Uterus (tissue), 3 donors: ENCODE measurements at regions not wholly inside any gene's neighbourhood (a gene's known extent, or its start where the extent isn't known, plus 50 kb on each side); places are given as distances from the start of the nearest gene placed in this dataset.

Experiments used
- DNase-seq, 2 donors: peaks; one replicate each; pipeline ENCODE4 v3.0.0-alpha.2; 2019 to 2020
- H3K27ac ChIP-seq, 2 donors: fragments of 200-600 bp; sonication (generic); 1 replicate in 1 of 2; 2 replicates in 1 of 2; pipeline ENCODE4 v1.5.1; 2016 to 2018
- H3K27me3 ChIP-seq, 2 donors: fragments of 200-600 bp; sonication (generic); one replicate each; pipeline ENCODE4 v1.5.1; 2018 to 2019; ENCODE audit warnings: control low read depth in 1 of 2
- H3K36me3 ChIP-seq, 2 donors: fragments of 200-600 bp; sonication (generic); one replicate each; pipeline ENCODE4 v1.5.1; 2019; ENCODE audit warnings: control low read depth in 1 of 2
- H3K4me1 ChIP-seq, 2 donors: fragments of 200-600 bp; sonication (generic); one replicate each; pipeline ENCODE4 v1.5.1; 2018 to 2019; ENCODE audit warnings: control low read depth in 1 of 2
- H3K4me3 ChIP-seq, 2 donors: fragments of 200-600 bp; sonication (generic); 1 replicate in 1 of 2; 2 replicates in 1 of 2; pipeline ENCODE4 v1.5.1; 2018 to 2019; ENCODE audit warnings: mild to moderate bottlenecking in 1 of 2
- H3K9me3 ChIP-seq, 2 donors: fragments of 200-600 bp; sonication (generic); one replicate each; pipeline ENCODE4 v1.5.1; 2019; ENCODE audit warnings: control low read depth in 1 of 2
- CTCF ChIP-seq, 4 experiments: fragments of 200-600 bp in 2 of 4; fragments of 450-650 bp in 2 of 4; sonication (generic) in 2 of 4; IDR thresholded peaks; one replicate each; pipeline ENCODE4 v1.5.1; 2016 to 2019; ENCODE audit warnings: antibody characterized with exemption in 4 of 4, mild to moderate bottlenecking in 2 of 4, moderate library complexity in 1 of 4
- POLR2A ChIP-seq, 2 donors: fragments of 450-650 bp; IDR thresholded peaks; one replicate each; pipeline ENCODE4 v1.6.1; 2016; ENCODE audit warnings: antibody characterized with exemption in 2 of 2, mild to moderate bottlenecking in 1 of 2, moderate library complexity in 1 of 2
- intact Hi-C: fragments of 100-400 bp; cut with DNase I; formaldehyde crosslinking; loops from one replicate; pipeline ENCODE4 v1.15.1; 2023; ENCODE audit warnings: low total_unique reads
- donor health status: DM: yes; HTN: yes; CAD: no.

GRCh38 chr9:108245331-108245730, 610.5 kb downstream of the ACTL7B start:
- no peaks in the 10 kb centered on the region for H3K27me3 ChIP-seq
- no peak for DNase-seq
- intact Hi-C loops = no loop called here

GRCh38 chr9:108244686-108245085, 611.1 kb downstream of the ACTL7B start:
- Histone ChIP-seq H3K4me3 (no peak overlapping the region), H3K27me3 (no peaks in the 10 kb centered on the region), H3K27ac (no peak overlapping the region), H3K4me1 (no peaks in the 10 kb centered on the region), H3K9me3 (no peaks in the 10 kb centered on the region), H3K36me3 (no peaks in the 10 kb centered on the region)
- TF ChIP-seq POLR2A (IDR thresholded peaks at IDR 0.05) (no peak), CTCF (IDR thresholded peaks at IDR 0.05) (no peak)
- intact Hi-C loops = no loop called here
- DNase-seq = no peak

More at GRCh38 chr9:108245331-108245730, 610.5 kb downstream of the ACTL7B start:
- no peak for TF ChIP-seq CTCF (IDR thresholded peaks at IDR 0.05)
- TF ChIP-seq POLR2A (IDR thresholded peaks at IDR 0.05) = no peak
- no peak overlapping the region for H3K27ac ChIP-seq
- H3K9me3 ChIP-seq = no peaks in the 10 kb centered on the region
- no peaks in the 10 kb centered on the region for H3K36me3 ChIP-seq
- no peaks in the 10 kb centered on the region for H3K4me1 ChIP-seq
- H3K4me3 ChIP-seq = no peak overlapping the region

GRCh38 chr9:108241384-108242073, 614.3 kb downstream of the ACTL7B start:
- DNase-seq = no peak
- no peaks in the 10 kb centered on the region for H3K27me3 ChIP-seq
- no peaks in the 10 kb centered on the region for H3K9me3 ChIP-seq
- no peaks in the 10 kb centered on the region for H3K36me3 ChIP-seq
- no peak for TF ChIP-seq CTCF (IDR thresholded peaks at IDR 0.05)
- H3K4me1 ChIP-seq = no peaks in the 10 kb centered on the region
- H3K4me3 ChIP-seq = no peak overlapping the region
- intact Hi-C loops = no loop called here
- H3K27ac ChIP-seq = no peak overlapping the region

GRCh38 chr9:108239696-108240321, 616.0 kb downstream of the ACTL7B start:
- no peak overlapping the region for H3K27ac ChIP-seq
- no peak for DNase-seq
- intact Hi-C loops = no loop called here
- no peaks in the 10 kb centered on the region for H3K27me3 ChIP-seq
- TF ChIP-seq CTCF (IDR thresholded peaks at IDR 0.05) = no peak
- H3K4me1 ChIP-seq = no peaks in the 10 kb centered on the region
- H3K9me3 ChIP-seq = no peaks in the 10 kb centered on the region
- H3K4me3 ChIP-seq = no peak overlapping the region
- H3K36me3 ChIP-seq = no peaks in the 10 kb centered on the region

GRCh38 chr9:108235609-108236008, 620.2 kb downstream of the ACTL7B start:
- Histone ChIP-seq H3K4me1 (no peaks in the 10 kb centered on the region), H3K36me3 (no peaks in the 10 kb centered on the region), H3K27ac (no peak overlapping the region), H3K4me3 (no peak overlapping the region), H3K9me3 (no peaks in the 10 kb centered on the region), H3K27me3 (no peaks in the 10 kb centered on the region)
- DNase-seq = no peak
- intact Hi-C loops = no loop called here
- TF ChIP-seq CTCF (IDR thresholded peaks at IDR 0.05) (no peak), POLR2A (IDR thresholded peaks at IDR 0.05) (no peak)
